Keratinocyte (primary cell): ENCODE measurements at regions not wholly inside any gene's neighbourhood (a gene's known extent, or its start where the extent isn't known, plus 50 kb on each side); places are given as distances from the start of the nearest gene placed in this dataset.

Experiments used
- DNase-seq: peaks from one replicate; pipeline ENCODE4 v3.0.0-alpha.2; 2011; ENCODE audit warnings: low read depth, missing footprints, low spot score
- FAIRE-seq: peaks from 2 replicates; lab custom pipeline; 2011; peaks lifted over from hg19 to GRCh38; lab: Jason Lieb, UNC
- H2AFZ ChIP-seq: 2 replicates; pipeline ENCODE4 v1.6.0; 2012; ENCODE audit warnings: low read length, control low read depth, inconsistent platforms; ENCODE audit not compliant: control insufficient read depth
- H3K27ac ChIP-seq: 2 replicates; pipeline ENCODE4 v1.5.1; 2011; ENCODE audit warnings: low read length; ENCODE audit not compliant: control insufficient read depth, insufficient read depth
- H3K27me3 ChIP-seq: 3 replicates; pipeline ENCODE4 v1.6.0; 2011; ENCODE audit warnings: low read length; ENCODE audit not compliant: control insufficient read depth, insufficient read depth; ENCODE audit errors: extremely low read depth
- H3K36me3 ChIP-seq, 2 experiments: 2 replicates in 1 of 2; 3 replicates in 1 of 2; pipeline ENCODE4 v1.5.1; 2011; ENCODE audit warnings: low read length in 2 of 2, mild to moderate bottlenecking in 1 of 2; ENCODE audit not compliant: control insufficient read depth in 2 of 2, insufficient read depth in 2 of 2; ENCODE audit errors: extremely low read depth in 1 of 2
- H3K4me1 ChIP-seq: 3 replicates; pipeline ENCODE4 v1.5.1; 2011; ENCODE audit warnings: low read length; ENCODE audit not compliant: control insufficient read depth, insufficient read depth; ENCODE audit errors: extremely low read depth
- H3K4me2 ChIP-seq: 3 replicates; pipeline ENCODE4 v1.6.0; 2011; ENCODE audit warnings: low read depth, low read length; ENCODE audit not compliant: control insufficient read depth, insufficient read depth; ENCODE audit errors: extremely low read depth
- H3K4me3 ChIP-seq, 3 experiments: fragments of 200-600 bp in 1 of 3; sonication (generic) in 1 of 3; 2 replicates in 2 of 3; 3 replicates in 1 of 3; pipeline ENCODE4 v1.5.1; 2011 to 2016; ENCODE audit warnings: low read length in 3 of 3, mild to moderate bottlenecking in 3 of 3, control low read depth in 2 of 3, inconsistent platforms in 1 of 3, low read depth in 1 of 3, mixed read lengths in 1 of 3, mixed run types in 1 of 3, moderate library complexity in 1 of 3; ENCODE audit not compliant: control insufficient read depth in 2 of 3, insufficient read depth in 2 of 3; ENCODE audit errors: extremely low read depth in 1 of 3
- H3K79me2 ChIP-seq: 2 replicates; pipeline ENCODE4 v1.6.0; 2012; ENCODE audit warnings: low read length; ENCODE audit not compliant: control insufficient read depth, insufficient read depth
- H3K9ac ChIP-seq: 3 replicates; pipeline ENCODE4 v1.6.0; 2011; ENCODE audit warnings: low read length; ENCODE audit not compliant: control insufficient read depth, insufficient read depth; ENCODE audit errors: extremely low read depth
- H3K9me1 ChIP-seq: 3 replicates; pipeline ENCODE4 v1.6.0; 2011; ENCODE audit warnings: low read length; ENCODE audit not compliant: control insufficient read depth, insufficient read depth; ENCODE audit errors: extremely low read depth
- H3K9me3 ChIP-seq: 2 replicates; pipeline ENCODE4 v1.5.1; 2012; ENCODE audit warnings: low read depth, low read length; ENCODE audit not compliant: control insufficient read depth
- H4K20me1 ChIP-seq: 3 replicates; pipeline ENCODE4 v1.6.0; 2011; ENCODE audit warnings: low read length; ENCODE audit not compliant: control insufficient read depth, insufficient read depth; ENCODE audit errors: extremely low read depth
- EZH2 ChIP-seq: IDR thresholded peaks from one replicate; pipeline ENCODE4 v1.6.1; 2012; ENCODE audit warnings: inconsistent platforms, mild to moderate bottlenecking, low read length, moderate library complexity
- dilution Hi-C: fragments of 300-500 bp; cut with MboI; formaldehyde crosslinking; loops from one replicate; pipeline ENCODE4 v1.7.0; 2020; ENCODE audit warnings: low sequenced_read_pairs; ENCODE audit not compliant: extremely low pct_ligation_motif_present
- TF ChIP-seq, protein P1 (sequence below), 3 experiments: IDR thresholded peaks in 1 of 3; conservative IDR thresholded peaks in 1 of 3; optimal IDR thresholded peaks in 1 of 3; 2 replicates in 2 of 3; 3 replicates in 1 of 3; pipeline versions ENCODE3 to v1.5.1; 2011; ENCODE audit warnings: low read length in 3 of 3, mild to moderate bottlenecking in 3 of 3, moderate library complexity in 2 of 3, control low read depth in 1 of 3, inconsistent platforms in 1 of 3; ENCODE audit not compliant: insufficient read depth in 2 of 3; ENCODE audit errors: extremely low read depth in 1 of 3

DNA sequence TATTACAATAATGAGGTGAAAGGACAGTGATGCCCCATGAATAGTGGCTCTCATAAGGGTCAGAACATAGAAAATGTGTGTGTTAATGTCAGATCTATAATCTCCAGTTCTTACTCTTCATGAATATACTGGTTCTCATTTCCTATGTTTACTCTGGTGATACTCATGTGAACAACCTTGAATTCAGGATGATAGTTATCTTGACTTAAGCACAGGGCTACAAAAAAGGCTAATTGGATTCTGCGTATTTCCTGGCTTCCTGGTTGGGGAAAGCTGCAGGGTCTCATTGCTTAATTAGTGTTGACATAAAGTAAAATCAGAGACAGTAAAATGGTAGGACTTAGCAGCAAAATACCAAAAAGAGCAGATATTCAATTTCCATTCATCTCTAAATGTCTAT is 1316.8 kb upstream of the RAG2 start:
- dilution Hi-C loops, result no loop called here
- no peak for FAIRE-seq

DNA sequence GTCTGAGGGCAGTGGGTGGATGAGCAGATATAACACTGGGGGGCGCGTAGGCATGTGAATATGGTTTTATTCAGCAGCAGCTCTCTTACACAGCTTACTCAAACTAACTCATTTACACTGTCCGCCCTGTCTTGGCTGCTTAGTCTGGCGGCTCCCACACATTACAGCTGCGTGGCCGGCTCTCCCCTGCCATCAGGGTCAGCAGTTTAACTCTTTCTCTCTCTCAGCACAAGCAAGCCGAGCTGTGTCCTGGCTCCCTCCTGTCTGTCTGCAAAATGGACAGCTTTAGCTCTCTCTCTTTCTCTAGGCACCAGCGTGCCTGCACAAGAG is 1310.1 kb upstream of the RAG2 start:
- no peaks in the 10 kb centered on the region for H4K20me1 ChIP-seq
- FAIRE-seq (no peak), DNase-seq (no peak)
- TF ChIP-seq, protein P1, sequence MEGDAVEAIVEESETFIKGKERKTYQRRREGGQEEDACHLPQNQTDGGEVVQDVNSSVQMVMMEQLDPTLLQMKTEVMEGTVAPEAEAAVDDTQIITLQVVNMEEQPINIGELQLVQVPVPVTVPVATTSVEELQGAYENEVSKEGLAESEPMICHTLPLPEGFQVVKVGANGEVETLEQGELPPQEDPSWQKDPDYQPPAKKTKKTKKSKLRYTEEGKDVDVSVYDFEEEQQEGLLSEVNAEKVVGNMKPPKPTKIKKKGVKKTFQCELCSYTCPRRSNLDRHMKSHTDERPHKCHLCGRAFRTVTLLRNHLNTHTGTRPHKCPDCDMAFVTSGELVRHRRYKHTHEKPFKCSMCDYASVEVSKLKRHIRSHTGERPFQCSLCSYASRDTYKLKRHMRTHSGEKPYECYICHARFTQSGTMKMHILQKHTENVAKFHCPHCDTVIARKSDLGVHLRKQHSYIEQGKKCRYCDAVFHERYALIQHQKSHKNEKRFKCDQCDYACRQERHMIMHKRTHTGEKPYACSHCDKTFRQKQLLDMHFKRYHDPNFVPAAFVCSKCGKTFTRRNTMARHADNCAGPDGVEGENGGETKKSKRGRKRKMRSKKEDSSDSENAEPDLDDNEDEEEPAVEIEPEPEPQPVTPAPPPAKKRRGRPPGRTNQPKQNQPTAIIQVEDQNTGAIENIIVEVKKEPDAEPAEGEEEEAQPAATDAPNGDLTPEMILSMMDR (optimal IDR thresholded peaks at IDR 0.05 in 1 of 3, IDR thresholded peaks at IDR 0.05 in 1 of 3, conservative IDR thresholded peaks at IDR 0.05 in 1 of 3; ENCODE audit: extremely low read depth in 1 of 3, insufficient read depth in 2 of 3, low read length in 3 of 3), result no peak
- no peak for TF ChIP-seq EZH2
- no peaks in the 10 kb centered on the region for H3K9me3 ChIP-seq
- dilution Hi-C loops, result no loop called here
- no peak overlapping the region for H2AFZ ChIP-seq
- no peaks in the 10 kb centered on the region for H3K27me3 ChIP-seq
- no peak overlapping the region for H3K9ac ChIP-seq
- no peak overlapping the region for H3K4me3 ChIP-seq
- H3K4me1 ChIP-seq, result peaks cover 3% of the 10 kb centered on the region
- H3K27ac ChIP-seq, result no peak overlapping the region
- H3K9me1 ChIP-seq, result no peaks in the 10 kb centered on the region
- H3K79me2 ChIP-seq, result no peaks in the 10 kb centered on the region
- no peaks in the 10 kb centered on the region for H3K36me3 ChIP-seq
- H3K4me2 ChIP-seq, result no peak overlapping the region

More for the DNA sequence above, 1316.8 kb upstream of the RAG2 start:
- Histone ChIP-seq H4K20me1 (no peaks in the 10 kb centered on the region), H3K4me1 (no peaks in the 10 kb centered on the region), H3K9me1 (no peaks in the 10 kb centered on the region), H3K27me3 (no peaks in the 10 kb centered on the region), H3K9ac (no peak overlapping the region), H3K4me3 (no peak overlapping the region), H3K9me3 (no peaks in the 10 kb centered on the region), H3K27ac (no peak overlapping the region), H3K36me3 (no peaks in the 10 kb centered on the region), H3K4me2 (no peak overlapping the region), H2AFZ (no peak overlapping the region), H3K79me2 (no peaks in the 10 kb centered on the region)
- no peak for DNase-seq
- TF ChIP-seq, protein P1 (optimal IDR thresholded peaks at IDR 0.05 in 1 of 3, IDR thresholded peaks at IDR 0.05 in 1 of 3, conservative IDR thresholded peaks at IDR 0.05 in 1 of 3; ENCODE audit: extremely low read depth in 1 of 3, insufficient read depth in 2 of 3, low read length in 3 of 3), result no peak
- no peak for TF ChIP-seq EZH2
